Activated naive CD8-positive, alpha-beta T cell treated with anti-CD3 and anti-CD28 coated beads for 36 hours (primary cell): ENCODE measurements at regions not wholly inside any gene's neighbourhood (a gene's known extent, or its start where the extent isn't known, plus 50 kb on each side); places are given as distances from the start of the nearest gene placed in this dataset.
"Not testable (repeated sequence)": the region's sequence is repeated elsewhere in the genome, so short reads cannot be mapped to it uniquely, and the experiment has no call there.

Experiments used
- DNase-seq: peaks from one replicate; pipeline ENCODE4 v3.0.0; 2021
- H3K27ac Mint-ChIP-seq: one replicate; pipeline ENCODE4 v1.8.0; 2022; ENCODE audit warnings: mild to moderate bottlenecking, moderate library complexity, mixed read lengths
- H3K27me3 Mint-ChIP-seq: one replicate; pipeline ENCODE4 v1.8.0; 2022; ENCODE audit warnings: mild to moderate bottlenecking, mixed read lengths
- H3K36me3 Mint-ChIP-seq: one replicate; pipeline ENCODE4 v1.8.0; 2021; ENCODE audit warnings: mild to moderate bottlenecking, mixed read lengths
- H3K4me1 Mint-ChIP-seq: one replicate; pipeline ENCODE4 v1.8.0; 2021; ENCODE audit warnings: mixed read lengths
- H3K4me3 Mint-ChIP-seq: one replicate; pipeline ENCODE4 v1.8.0; 2022; ENCODE audit warnings: mild to moderate bottlenecking, moderate library complexity, mixed read lengths
- H3K9me3 Mint-ChIP-seq: one replicate; pipeline ENCODE4 v1.8.0; 2022; ENCODE audit warnings: mixed read lengths

DNA sequence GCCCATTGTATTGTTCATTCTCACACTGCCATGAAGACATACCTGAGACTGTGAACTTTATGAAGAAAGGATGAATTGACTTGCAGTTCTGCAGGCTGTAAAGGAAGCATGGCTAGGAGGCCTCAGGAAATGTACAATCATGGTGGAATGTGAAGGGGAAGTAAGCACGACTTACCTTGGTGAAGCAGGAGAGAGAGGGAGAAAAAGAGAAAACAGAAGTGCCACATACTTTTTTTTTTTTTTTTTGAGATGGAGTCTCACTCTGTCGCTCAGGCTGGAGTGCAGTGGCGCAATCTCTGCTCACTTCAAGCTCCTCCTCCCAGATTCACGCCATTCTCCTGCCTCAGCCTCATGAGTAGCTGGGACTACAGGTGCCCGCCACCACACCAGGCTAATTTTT lies 871.9 kb upstream of the B3GALT2 start:
- H3K27me3 Mint-ChIP-seq, DNase-seq, H3K27ac Mint-ChIP-seq, H3K4me3 Mint-ChIP-seq: not testable (repeated sequence)
- Mint-ChIP-seq H3K4me1 (peaks cover 59% of the 10 kb centered on the region), H3K9me3 (peaks cover 22% of the 10 kb centered on the region), H3K36me3 (peaks cover 20% of the 10 kb centered on the region)

GRCh38 chr1:194056169-194056568 lies 869.8 kb upstream of the B3GALT2 start:
- DNase-seq, result no peak
- Mint-ChIP-seq H3K4me3 (peak overlapping the region; percentile 4), H3K4me1 (peaks cover 73% of the 10 kb centered on the region), H3K27ac (peak overlapping the region; percentile 62), H3K9me3 (peaks cover 22% of the 10 kb centered on the region), H3K27me3 (no peaks in the 10 kb centered on the region), H3K36me3 (peaks cover 20% of the 10 kb centered on the region)

DNA sequence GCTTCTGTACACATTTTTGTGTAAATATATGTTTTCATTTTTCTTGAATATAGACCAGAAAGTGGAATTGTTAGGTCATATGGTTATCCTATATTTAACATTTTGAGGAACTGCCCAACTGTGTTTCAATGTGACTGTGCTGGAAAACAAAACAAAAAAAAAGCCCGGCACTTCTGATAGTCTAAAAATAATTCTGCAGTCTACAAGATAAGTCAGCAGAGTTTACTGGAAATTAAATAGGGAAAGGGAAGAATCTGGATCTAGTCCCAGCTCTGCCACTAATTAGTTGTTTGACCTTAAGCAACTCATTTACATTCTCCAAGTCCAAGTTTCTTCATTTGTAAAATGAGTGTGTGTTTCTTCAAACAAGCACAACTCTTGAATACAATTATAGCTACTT lies 869.1 kb upstream of the B3GALT2 start:
- Mint-ChIP-seq H3K9me3 (peaks cover 21% of the 10 kb centered on the region), H3K27me3 (no peaks in the 10 kb centered on the region), H3K4me1 (peaks cover 67% of the 10 kb centered on the region), H3K4me3 (no peak overlapping the region), H3K36me3 (peaks cover 17% of the 10 kb centered on the region), H3K27ac (no peak overlapping the region)
- no peak for DNase-seq

- Mint-ChIP-seq H3K27me3 (no peaks in the 10 kb centered on the region), H3K36me3 (no peaks in the 10 kb centered on the region), H3K9me3 (peaks cover 4% of the 10 kb centered on the region), H3K27ac (peak overlapping the region; percentile 71), H3K4me3 (peak overlapping the region; percentile 54), H3K4me1 (peaks cover 50% of the 10 kb centered on the region)
- no peak for DNase-seq
Observed at GRCh38 chr1:194052514-194053338, 866.3 kb upstream of the B3GALT2 start.

DNA sequence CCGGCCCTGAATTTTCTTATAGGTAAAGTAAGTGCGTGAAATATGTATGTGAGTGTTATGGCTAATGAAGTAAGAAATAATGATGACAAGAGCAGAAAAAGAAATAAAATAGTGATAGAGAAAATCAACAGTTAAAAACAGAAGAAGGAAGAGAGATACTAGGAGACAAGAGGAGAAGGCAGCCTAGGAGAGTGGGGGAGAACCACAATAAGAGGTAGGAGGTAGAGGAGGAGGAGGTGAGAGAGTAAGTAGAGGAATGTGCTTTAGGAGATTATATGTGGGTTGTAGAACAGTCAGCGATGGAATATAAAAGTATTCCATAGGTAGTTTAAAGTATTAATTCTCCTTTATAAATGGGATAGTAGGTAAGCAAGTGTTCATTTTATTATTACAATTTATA lies 861.5 kb upstream of the B3GALT2 start:
- no peaks in the 10 kb centered on the region for H3K36me3 Mint-ChIP-seq
- H3K4me1 Mint-ChIP-seq, result peaks cover 32% of the 10 kb centered on the region
- H3K9me3 Mint-ChIP-seq, result no peaks in the 10 kb centered on the region
- no peak overlapping the region for H3K27ac Mint-ChIP-seq
- H3K27me3 Mint-ChIP-seq, result no peaks in the 10 kb centered on the region
- DNase-seq, result no peak
- no peak overlapping the region for H3K4me3 Mint-ChIP-seq

GRCh38 chr1:194047206-194047605 lies 860.8 kb upstream of the B3GALT2 start:
- H3K36me3 Mint-ChIP-seq, result no peaks in the 10 kb centered on the region
- H3K4me1 Mint-ChIP-seq, result peaks cover 25% of the 10 kb centered on the region
- no peak for DNase-seq
- no peak overlapping the region for H3K27ac Mint-ChIP-seq
- no peak overlapping the region for H3K4me3 Mint-ChIP-seq
- no peaks in the 10 kb centered on the region for H3K27me3 Mint-ChIP-seq
- H3K9me3 Mint-ChIP-seq, result no peaks in the 10 kb centered on the region

DNA sequence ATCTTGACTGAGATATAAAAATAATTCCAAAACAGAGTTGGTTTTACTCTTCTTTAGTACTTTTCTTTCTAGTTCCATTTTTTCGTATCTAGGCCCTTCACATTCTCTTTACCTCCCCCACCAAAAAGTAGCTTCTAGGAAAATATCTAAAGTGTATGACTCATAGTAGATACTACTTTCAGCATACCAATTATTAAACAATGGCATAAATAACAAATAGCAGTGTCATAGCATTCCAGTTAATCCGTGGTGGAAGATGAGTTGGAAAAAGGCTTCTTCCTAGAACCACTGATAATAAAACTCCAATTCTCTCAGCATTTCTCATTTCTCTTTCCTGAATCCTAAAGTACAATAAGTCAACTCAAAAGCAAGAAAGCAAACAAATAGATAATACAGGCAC lies 859.0 kb upstream of the B3GALT2 start:
- no peak for DNase-seq

DNA sequence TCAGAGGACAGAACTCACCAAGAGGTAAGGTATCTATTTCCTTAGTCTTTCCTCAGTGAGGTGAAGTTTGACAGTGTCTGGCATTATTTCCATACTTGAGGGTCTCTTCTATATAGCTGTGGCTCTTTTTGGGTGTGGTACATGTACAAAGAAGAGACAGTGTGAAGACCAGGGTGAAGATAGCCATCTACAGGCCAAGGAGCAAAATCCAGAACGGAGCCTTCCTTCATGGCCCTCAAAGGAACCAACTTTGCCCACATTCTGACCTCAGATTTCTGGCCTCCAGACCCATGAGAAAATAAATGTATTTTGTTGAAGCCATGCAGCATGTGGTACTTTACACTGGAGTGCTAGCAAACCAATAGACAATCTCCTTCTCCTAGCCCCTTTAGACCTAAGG lies 858.5 kb upstream of the B3GALT2 start:
- Mint-ChIP-seq H3K27ac (no peak overlapping the region), H3K4me3 (no peak overlapping the region), H3K4me1 (peaks cover 20% of the 10 kb centered on the region), H3K9me3 (no peaks in the 10 kb centered on the region), H3K36me3 (no peaks in the 10 kb centered on the region), H3K27me3 (no peaks in the 10 kb centered on the region)
- no peak for DNase-seq

More for the DNA sequence above, 859.0 kb upstream of the B3GALT2 start:
- Mint-ChIP-seq H3K36me3 (no peaks in the 10 kb centered on the region), H3K4me1 (peaks cover 20% of the 10 kb centered on the region), H3K27ac (no peak overlapping the region), H3K4me3 (no peak overlapping the region), H3K9me3 (no peaks in the 10 kb centered on the region), H3K27me3 (no peaks in the 10 kb centered on the region)

- no peaks in the 10 kb centered on the region for H3K36me3 Mint-ChIP-seq
- no peaks in the 10 kb centered on the region for H3K27me3 Mint-ChIP-seq
- H3K9me3 Mint-ChIP-seq, result no peaks in the 10 kb centered on the region
- no peak for DNase-seq
- H3K27ac Mint-ChIP-seq, result no peak overlapping the region
- H3K4me1 Mint-ChIP-seq, result peaks cover 26% of the 10 kb centered on the region
- H3K4me3 Mint-ChIP-seq, result no peak overlapping the region
Observed at GRCh38 chr1:194043984-194044755, 857.8 kb upstream of the B3GALT2 start.

- Mint-ChIP-seq H3K4me1 (peaks cover 24% of the 10 kb centered on the region), H3K36me3 (no peaks in the 10 kb centered on the region), H3K27me3 (no peaks in the 10 kb centered on the region), H3K9me3 (no peaks in the 10 kb centered on the region), H3K4me3 (no peak overlapping the region), H3K27ac (no peak overlapping the region)
- no peak for DNase-seq
Observed at GRCh38 chr1:194042736-194043135, 856.3 kb upstream of the B3GALT2 start.

GRCh38 chr1:194040496-194040895 lies 854.1 kb upstream of the B3GALT2 start:
- peaks cover 1% of the 10 kb centered on the region for H3K9me3 Mint-ChIP-seq
- DNase-seq, result no peak
- peaks cover 21% of the 10 kb centered on the region for H3K4me1 Mint-ChIP-seq
- no peaks in the 10 kb centered on the region for H3K27me3 Mint-ChIP-seq
- H3K27ac Mint-ChIP-seq, result no peak overlapping the region
- H3K4me3 Mint-ChIP-seq, result no peak overlapping the region
- H3K36me3 Mint-ChIP-seq, result peaks cover under 1% of the 10 kb centered on the region

GRCh38 chr1:194039578-194039977 lies 853.2 kb upstream of the B3GALT2 start:
- H3K27me3 Mint-ChIP-seq, result no peaks in the 10 kb centered on the region
- peaks cover 2% of the 10 kb centered on the region for H3K9me3 Mint-ChIP-seq
- no peak overlapping the region for H3K4me3 Mint-ChIP-seq
- H3K27ac Mint-ChIP-seq, result no peak overlapping the region
- H3K4me1 Mint-ChIP-seq, result peaks cover 13% of the 10 kb centered on the region
- H3K36me3 Mint-ChIP-seq, result peaks cover 2% of the 10 kb centered on the region
- DNase-seq, result no peak

DNA sequence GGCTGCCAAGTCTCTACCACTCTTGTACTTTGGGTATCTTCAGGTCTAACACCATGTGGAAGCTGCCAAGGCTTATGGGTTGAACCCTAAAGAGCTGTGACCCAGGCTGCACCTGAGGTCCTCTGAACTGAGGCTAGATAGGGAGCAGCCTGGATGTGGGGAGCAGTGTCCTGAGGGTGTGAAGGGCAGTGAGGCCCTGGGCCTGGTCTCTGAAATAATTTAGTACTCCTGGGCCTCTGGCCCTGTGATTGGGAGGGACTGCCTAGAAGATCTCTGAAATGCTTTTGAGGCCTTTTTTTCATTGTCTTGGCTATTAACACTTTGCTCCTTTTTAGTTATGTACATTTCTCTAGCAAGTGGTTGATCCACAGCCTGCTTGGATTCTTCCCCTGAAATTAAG lies 847.2 kb upstream of the B3GALT2 start:
- Mint-ChIP-seq H3K9me3 (peaks cover 15% of the 10 kb centered on the region), H3K27me3 (no peaks in the 10 kb centered on the region), H3K27ac (no peak overlapping the region), H3K36me3 (peaks cover 3% of the 10 kb centered on the region), H3K4me3 (no peak overlapping the region), H3K4me1 (no peaks in the 10 kb centered on the region)
- no peak for DNase-seq

DNA sequence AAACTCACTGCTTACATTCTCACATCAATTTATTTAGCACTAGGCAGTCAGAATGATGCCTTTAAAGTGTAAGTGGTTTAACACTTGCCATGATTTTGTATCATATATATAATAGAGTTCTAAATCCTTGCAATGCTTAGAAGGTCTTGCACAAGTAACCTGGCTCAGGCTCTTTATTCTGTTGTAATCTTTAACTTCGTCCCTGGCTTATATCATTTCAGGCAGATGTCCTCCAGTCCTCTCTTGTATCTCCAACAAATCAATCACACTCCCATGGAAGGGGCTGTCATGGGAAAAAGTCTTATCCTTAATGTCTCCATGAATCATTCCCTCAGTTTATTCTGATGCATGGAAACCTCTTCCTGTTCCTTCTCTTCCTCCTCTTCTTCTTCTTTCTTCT lies 841.6 kb upstream of the B3GALT2 start:
- H3K9me3 Mint-ChIP-seq, result peaks cover 6% of the 10 kb centered on the region
- no peak overlapping the region for H3K4me3 Mint-ChIP-seq
- H3K27me3 Mint-ChIP-seq, result no peaks in the 10 kb centered on the region
- no peak overlapping the region for H3K27ac Mint-ChIP-seq
- H3K36me3 Mint-ChIP-seq, result peaks cover 3% of the 10 kb centered on the region
- DNase-seq, result no peak
- H3K4me1 Mint-ChIP-seq, result no peaks in the 10 kb centered on the region

DNA sequence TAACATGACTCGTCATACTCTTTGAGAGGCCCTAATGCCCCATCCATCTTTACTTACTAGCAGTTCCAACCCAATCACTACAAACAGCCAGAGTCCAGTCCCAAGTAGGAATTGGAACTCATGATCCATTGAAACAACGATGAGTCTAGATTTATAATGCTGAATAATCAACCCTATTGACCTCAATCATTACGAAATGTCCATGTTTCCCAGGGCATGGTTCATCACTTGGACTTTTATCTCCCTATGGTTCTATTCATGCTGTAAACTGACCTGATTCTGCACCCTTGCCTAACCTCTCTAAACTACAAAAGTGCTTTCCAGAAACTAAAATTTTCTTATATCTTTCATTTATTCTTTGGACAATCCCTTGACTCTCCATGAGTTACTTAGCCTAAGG lies 840.0 kb upstream of the B3GALT2 start:
- Mint-ChIP-seq H3K4me3 (no peak overlapping the region), H3K36me3 (peaks cover 2% of the 10 kb centered on the region), H3K9me3 (peaks cover 5% of the 10 kb centered on the region), H3K27me3 (no peaks in the 10 kb centered on the region), H3K4me1 (no peaks in the 10 kb centered on the region), H3K27ac (no peak overlapping the region)
- no peak for DNase-seq

DNA sequence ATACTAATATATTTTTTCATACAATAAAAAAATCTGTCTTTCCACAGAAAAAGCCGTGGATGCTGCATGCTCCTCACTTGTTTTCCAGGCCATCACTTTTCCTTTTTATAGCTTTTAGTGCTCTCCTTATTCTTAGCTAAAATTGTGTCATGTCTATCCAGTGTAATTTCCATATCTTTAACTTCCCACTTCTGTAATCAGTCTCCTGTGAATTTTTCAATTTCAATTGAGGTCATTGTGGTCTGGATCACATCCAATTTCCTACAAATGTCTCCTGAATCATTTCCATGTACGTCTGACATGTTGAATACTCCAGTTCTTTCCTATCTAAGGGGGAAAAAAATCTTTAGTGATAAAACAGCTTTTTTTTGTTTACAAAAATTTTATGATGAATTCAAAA lies 838.2 kb upstream of the B3GALT2 start:
- no peak for DNase-seq
- Mint-ChIP-seq H3K4me1 (no peaks in the 10 kb centered on the region), H3K9me3 (peaks cover 5% of the 10 kb centered on the region), H3K27ac (no peak overlapping the region), H3K27me3 (no peaks in the 10 kb centered on the region), H3K36me3 (peaks cover 2% of the 10 kb centered on the region), H3K4me3 (no peak overlapping the region)
